ENCODE measurements at regions not wholly inside any gene's neighbourhood (a gene's known extent, or its start where the extent isn't known, plus 50 kb on each side); places are given as distances from the start of the nearest gene placed in this dataset.

GRCh38 chr6:77536701-77537100 lies 73.4 kb upstream of the HTR1B start:
- ChIA-PET CTCF (interaction anchor here (1.1 kb wide), 1 partner anchor 15 kb away, joined by 3 read pairs; no protein-coding TSS in a partner anchor), POLR2A (no interaction called here)
- TF ChIP-seq, protein P1, sequence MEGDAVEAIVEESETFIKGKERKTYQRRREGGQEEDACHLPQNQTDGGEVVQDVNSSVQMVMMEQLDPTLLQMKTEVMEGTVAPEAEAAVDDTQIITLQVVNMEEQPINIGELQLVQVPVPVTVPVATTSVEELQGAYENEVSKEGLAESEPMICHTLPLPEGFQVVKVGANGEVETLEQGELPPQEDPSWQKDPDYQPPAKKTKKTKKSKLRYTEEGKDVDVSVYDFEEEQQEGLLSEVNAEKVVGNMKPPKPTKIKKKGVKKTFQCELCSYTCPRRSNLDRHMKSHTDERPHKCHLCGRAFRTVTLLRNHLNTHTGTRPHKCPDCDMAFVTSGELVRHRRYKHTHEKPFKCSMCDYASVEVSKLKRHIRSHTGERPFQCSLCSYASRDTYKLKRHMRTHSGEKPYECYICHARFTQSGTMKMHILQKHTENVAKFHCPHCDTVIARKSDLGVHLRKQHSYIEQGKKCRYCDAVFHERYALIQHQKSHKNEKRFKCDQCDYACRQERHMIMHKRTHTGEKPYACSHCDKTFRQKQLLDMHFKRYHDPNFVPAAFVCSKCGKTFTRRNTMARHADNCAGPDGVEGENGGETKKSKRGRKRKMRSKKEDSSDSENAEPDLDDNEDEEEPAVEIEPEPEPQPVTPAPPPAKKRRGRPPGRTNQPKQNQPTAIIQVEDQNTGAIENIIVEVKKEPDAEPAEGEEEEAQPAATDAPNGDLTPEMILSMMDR (IDR thresholded peaks at IDR 0.05; ENCODE audit: extremely low read depth in 1 of 2, insufficient read depth in 1 of 2, low read depth in 1 of 2, low read length in 2 of 2), result no peak
- no peak for TF ChIP-seq MAX (IDR thresholded peaks at IDR 0.05; ENCODE audit: insufficient read depth, insufficient read length)
- no peak for TF ChIP-seq GATA2 (IDR thresholded peaks at IDR 0.05; ENCODE audit: insufficient read depth, insufficient read length, low read depth, low read length)
- TF ChIP-seq FOS (IDR thresholded peaks at IDR 0.05; ENCODE audit: borderline replicate concordance, insufficient read depth, low read length), result no peak
- no peak for TF ChIP-seq EZH2 (IDR thresholded peaks at IDR 0.05; ENCODE audit: borderline replicate concordance, low read depth, low read length, severe bottlenecking)
- no peak for TF ChIP-seq MYC (IDR thresholded peaks at IDR 0.05; ENCODE audit: low read depth, low read length)
- no peak for TF ChIP-seq JUN (IDR thresholded peaks at IDR 0.05; ENCODE audit: borderline replicate concordance, insufficient read depth, insufficient read length, low read depth)
- TF ChIP-seq POLR2AphosphoS5 (IDR thresholded peaks at IDR 0.05; ENCODE audit: insufficient read depth, low read depth, low read length), result no peak
- no peak for TF ChIP-seq POLR2A (IDR thresholded peaks at IDR 0.05; ENCODE audit: low read depth, low read length)
- dilution Hi-C loops (cut with MboI; ENCODE audit: extremely low pct_ligation_motif_present, low sequenced_read_pairs), result no loop called here
- no peak for DNase-seq (ENCODE audit: low read depth, low spot score)
- no peak overlapping the region for H3K4me2 ChIP-seq (ENCODE audit: insufficient read depth, low read length)
- FAIRE-seq, result no peak
- H3K9me3 ChIP-seq (replicated peaks; ENCODE audit: control insufficient read depth, insufficient read depth, low read length), result no peaks in the 10 kb centered on the region
- no peaks in the 10 kb centered on the region for H3K27me3 ChIP-seq (ENCODE audit: control insufficient read depth in 2 of 2, insufficient read depth in 2 of 2, low read length in 2 of 2)
- no peaks in the 10 kb centered on the region for H4K20me1 ChIP-seq (replicated peaks; ENCODE audit: control insufficient read depth, extremely low read depth, insufficient read depth, low read length)
- H2AFZ ChIP-seq (ENCODE audit: low read depth, low read length), result no peak overlapping the region
- no peaks in the 10 kb centered on the region for H3K9me1 ChIP-seq (replicated peaks; ENCODE audit: control insufficient read depth, extremely low read depth, insufficient read depth, low read length)
- H3K79me2 ChIP-seq (ENCODE audit: control insufficient read depth, insufficient read depth, low read length), result no peaks in the 10 kb centered on the region
- intact Hi-C loops (cut with micrococcal nuclease), result no loop called here
- no peak overlapping the region for H3K27ac ChIP-seq (ENCODE audit: insufficient read depth, low read depth, low read length)
- no peak overlapping the region for H3K9ac ChIP-seq (replicated peaks; ENCODE audit: extremely low read depth, insufficient read depth, low read length)
- BruUV-seq (replicated peaks), result no TSS peak
- H3K4me3 ChIP-seq (replicated peaks in 1 of 3; ENCODE audit: insufficient read depth in 1 of 3, low read depth in 1 of 3, low read length in 3 of 3), result no peak overlapping the region
- H3K36me3 ChIP-seq (ENCODE audit: control insufficient read depth in 2 of 2, extremely low read depth in 1 of 2, insufficient read depth in 2 of 2, low read length in 2 of 2), result no peaks in the 10 kb centered on the region
- H3K4me1 ChIP-seq (ENCODE audit: control insufficient read depth, extremely low read depth, insufficient read depth, low read length), result no peaks in the 10 kb centered on the region

Data from endothelial cell of umbilical vein (primary cell).